T-cell (primary cell): ENCODE measurements at regions not wholly inside any gene's neighbourhood (a gene's known extent, or its start where the extent isn't known, plus 50 kb on each side); places are given as distances from the start of the nearest gene placed in this dataset.
"Not testable (repeated sequence)": the region's sequence is repeated elsewhere in the genome, so short reads cannot be mapped to it uniquely, and the experiment has no call there.

Source experiments
- ATAC-seq, 4 experiments: fragments of 200-7000 bp in 3 of 4; fragments of 150-1000 bp in 1 of 4; cut with Tn5 transposase; replicated peaks in 1 of 4; 1 replicate in 3 of 4; 2 replicates in 1 of 4; pipeline ENCODE4 v1.10.0; 2021; ENCODE audit warnings: moderate library complexity in 3 of 4, mild to moderate bottlenecking in 2 of 4, moderate number of reproducible peaks in 1 of 4
- CTCF ChIA-PET, 2 donors: fragments of 300-600 bp; sonication (Branson Sonifier 250); formaldehyde crosslinking; loops; one replicate each; lab custom pipeline; 2022; ENCODE audit warnings: antibody characterized with exemption in 2 of 2; lab: Charles Lee
- POLR2A ChIA-PET, 2 donors: fragments of 300-600 bp; sonication (Branson Sonifier 250); formaldehyde crosslinking; loops; one replicate each; lab custom pipeline; 2022; ENCODE audit warnings: antibody characterized with exemption in 2 of 2; lab: Charles Lee
- DNase-seq, 35 experiments: peaks; one replicate each; pipeline versions ENCODE4 v3.0.0 to v3.0.0-alpha.2; 2013 to 2023
- H3K27ac ChIP-seq: one replicate; pipeline ENCODE4 v1.5.1; 2013; ENCODE audit warnings: low read length
- H3K27me3 ChIP-seq, 2 experiments: replicated peaks in 1 of 2; 1 replicate in 1 of 2; 2 replicates in 1 of 2; pipeline versions ENCODE4 v1.6.1 to v1.7.0; 2013; ENCODE audit warnings: low read length in 1 of 2, mixed read lengths in 1 of 2; ENCODE audit not compliant: control insufficient read depth in 2 of 2, insufficient read depth in 2 of 2; ENCODE audit errors: extremely low read depth in 1 of 2
- H3K36me3 ChIP-seq, 2 donors: 1 replicate in 1 of 2; 2 replicates in 1 of 2; pipeline versions ENCODE4 v1.6.1 to v1.7.0; 2013; ENCODE audit warnings: low read length in 1 of 2; ENCODE audit not compliant: control insufficient read depth in 2 of 2, insufficient read depth in 1 of 2; ENCODE audit errors: extremely low read depth in 1 of 2
- H3K4me1 ChIP-seq, 2 experiments: 1 replicate in 1 of 2; 2 replicates in 1 of 2; pipeline versions ENCODE4 v1.6.1 to v1.7.0; 2013; ENCODE audit warnings: low read length in 2 of 2, mixed read lengths in 1 of 2; ENCODE audit not compliant: insufficient read depth in 2 of 2, control insufficient read depth in 1 of 2; ENCODE audit errors: extremely low read depth in 1 of 2
- H3K4me3 ChIP-seq, 2 donors: 1 replicate in 1 of 2; 2 replicates in 1 of 2; pipeline versions ENCODE4 v1.5.1 to v1.7.0; 2013; ENCODE audit warnings: mild to moderate bottlenecking in 2 of 2, low read length in 1 of 2, moderate library complexity in 1 of 2; ENCODE audit not compliant: control insufficient read depth in 1 of 2; ENCODE audit errors: extremely low read depth in 1 of 2
- H3K9me3 ChIP-seq: 2 replicates; pipeline ENCODE4 v1.7.0; 2013
- H3K27ac Mint-ChIP-seq, 2 donors: one replicate each; pipeline ENCODE4 v1.8.0; 2020 to 2021; ENCODE audit warnings: mild to moderate bottlenecking in 2 of 2, mixed read lengths in 2 of 2
- H3K27me3 Mint-ChIP-seq, 2 donors: one replicate each; pipeline ENCODE4 v1.8.0; 2021 to 2022; ENCODE audit warnings: mixed read lengths in 2 of 2
- H3K36me3 Mint-ChIP-seq: one replicate; pipeline ENCODE4 v1.8.0; 2021; ENCODE audit warnings: mixed read lengths
- H3K4me1 Mint-ChIP-seq, 3 donors: one replicate each; pipeline ENCODE4 v1.8.0; 2020 to 2022; ENCODE audit warnings: mixed read lengths in 3 of 3, mild to moderate bottlenecking in 1 of 3
- H3K4me3 Mint-ChIP-seq, 3 donors: one replicate each; pipeline ENCODE4 v1.8.0; 2020 to 2022; ENCODE audit warnings: mild to moderate bottlenecking in 3 of 3, mixed read lengths in 3 of 3, moderate library complexity in 3 of 3
- H3K9me3 Mint-ChIP-seq, 3 donors: one replicate each; pipeline ENCODE4 v1.8.0; 2020 to 2022; ENCODE audit warnings: mixed read lengths in 3 of 3
- WGBS: methylation state at CpG from one replicate; pipeline ENCODE4 v1.1.5; 2013; ENCODE audit warnings: missing lambda C conversion rate; ENCODE audit not compliant: insufficient coverage; 5-methylcytosine and 5-hydroxymethylcytosine counted together

GRCh38 chr1:30655672-30656071 lies 67.7 kb downstream of the MATN1 start:
- ATAC-seq (no peak), DNase-seq (no peak)
- H3K27ac ChIP-seq, result no peak overlapping the region
- H3K4me1 ChIP-seq, result no peaks in the 10 kb centered on the region
- ChIA-PET CTCF (no interaction called here), POLR2A (no interaction called here)
- peaks cover 3 to 26% of the 10 kb centered on the region in 2 donors for H3K27me3 Mint-ChIP-seq
- no peaks in the 10 kb centered on the region for H3K9me3 Mint-ChIP-seq
- no peaks in the 10 kb centered on the region for H3K36me3 Mint-ChIP-seq
- H3K9me3 ChIP-seq, result no peaks in the 10 kb centered on the region
- H3K4me3 ChIP-seq, result no peak overlapping the region
- H3K27me3 ChIP-seq, result peaks cover 0 to 48% of the 10 kb centered on the region in 2 experiments
- H3K36me3 ChIP-seq, result no peaks in the 10 kb centered on the region
- WGBS, result 92% methylated on average over 1 of the region's 3 CpGs
- no peak overlapping the region for H3K27ac Mint-ChIP-seq
- H3K4me1 Mint-ChIP-seq, result peaks cover 0 to 4% (median 2%) of the 10 kb centered on the region in 3 donors
- H3K4me3 Mint-ChIP-seq, result no peak overlapping the region

DNA sequence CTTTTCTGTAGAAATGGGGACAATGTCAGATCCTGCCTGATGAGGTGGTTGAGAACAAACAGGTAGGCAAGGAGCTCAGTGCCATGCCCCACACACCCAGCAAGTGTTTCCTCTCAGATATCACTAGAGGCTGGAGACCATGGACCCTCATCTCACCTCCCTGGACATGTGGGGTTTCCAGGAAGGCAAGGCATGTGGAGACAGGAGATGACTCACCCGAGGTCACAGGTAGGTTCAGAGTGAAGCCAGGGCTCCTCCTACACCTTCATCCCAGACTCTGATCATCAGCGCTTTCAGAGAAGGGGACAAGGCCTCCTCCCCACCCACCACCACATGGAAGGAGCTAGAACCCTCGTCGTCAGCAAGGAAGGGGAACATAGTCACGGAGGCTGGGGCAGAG lies 69.2 kb downstream of the MATN1 start:
- DNase-seq (no peak), ATAC-seq (no peak)
- H3K4me3 Mint-ChIP-seq, result no peak overlapping the region
- H3K27me3 Mint-ChIP-seq, result peaks cover 17 to 40% of the 10 kb centered on the region in 2 donors
- H3K36me3 Mint-ChIP-seq, result no peaks in the 10 kb centered on the region
- WGBS, result 74% methylated on average over 3 of the region's 5 CpGs
- H3K4me1 Mint-ChIP-seq, result peaks cover 7 to 19% (median 9%) of the 10 kb centered on the region in 3 donors
- H3K27ac ChIP-seq, result no peak overlapping the region
- H3K27me3 ChIP-seq, result peaks cover 0 to 63% of the 10 kb centered on the region in 2 experiments
- H3K36me3 ChIP-seq, result no peaks in the 10 kb centered on the region
- no peak overlapping the region for H3K4me3 ChIP-seq
- H3K9me3 Mint-ChIP-seq, result no peaks in the 10 kb centered on the region
- ChIA-PET CTCF (no interaction called here), POLR2A (no interaction called here)
- H3K4me1 ChIP-seq, result no peaks in the 10 kb centered on the region
- H3K27ac Mint-ChIP-seq, result no peak overlapping the region
- H3K9me3 ChIP-seq, result no peaks in the 10 kb centered on the region

DNA sequence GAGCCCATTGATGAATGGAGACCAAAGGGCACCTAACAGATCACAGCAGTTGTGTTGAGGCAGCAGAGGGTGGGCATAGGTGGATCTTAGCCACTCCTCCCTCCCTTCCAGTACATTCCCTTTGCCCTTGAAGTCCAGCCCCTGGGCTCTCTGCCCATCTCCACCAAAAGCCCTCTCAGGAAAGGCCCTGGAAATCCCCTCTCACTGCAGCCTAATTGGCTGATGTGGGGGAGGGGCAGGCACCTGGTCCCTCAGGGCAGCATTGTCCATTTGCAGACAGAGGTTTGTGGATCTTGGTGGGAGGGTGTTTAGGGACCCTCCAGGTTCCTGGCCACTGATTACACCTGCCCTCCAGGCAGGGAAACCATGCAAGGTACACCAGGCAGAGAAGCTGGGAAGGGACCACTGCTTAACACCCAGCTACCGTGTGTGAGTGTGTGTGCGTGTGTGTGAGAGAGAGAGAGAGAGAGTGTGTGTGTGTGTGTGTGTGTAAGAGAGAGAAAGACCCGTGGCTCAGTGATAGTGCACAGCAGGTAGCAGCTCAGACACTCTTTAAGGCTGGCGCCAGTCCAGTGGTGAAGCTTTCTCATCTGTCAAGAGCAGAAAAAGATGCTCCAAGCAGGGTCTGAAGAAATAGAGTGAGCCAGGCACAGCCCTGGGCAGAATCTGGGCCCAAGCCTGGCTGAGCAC lies 71.1 kb downstream of the MATN1 start:
- 63% methylated on average over 4 of the region's 4 CpGs for WGBS
- Histone ChIP-seq H3K4me3 (no peak overlapping the region), H3K27me3 (peaks cover 0 to 60% of the 10 kb centered on the region in 2 experiments), H3K36me3 (no peaks in the 10 kb centered on the region), H3K27ac (no peak overlapping the region), H3K9me3 (no peaks in the 10 kb centered on the region), H3K4me1 (no peaks in the 10 kb centered on the region)
- ATAC-seq, result no peak
- DNase-seq, result no peak
- H3K27ac Mint-ChIP-seq, result no peak overlapping the region
- no peaks in the 10 kb centered on the region for H3K9me3 Mint-ChIP-seq
- no peak overlapping the region for H3K4me3 Mint-ChIP-seq
- H3K36me3 Mint-ChIP-seq, result no peaks in the 10 kb centered on the region
- peaks cover 22 to 48% of the 10 kb centered on the region in 2 donors for H3K27me3 Mint-ChIP-seq
- peaks cover 8 to 19% (median 9%) of the 10 kb centered on the region in 3 donors for H3K4me1 Mint-ChIP-seq
- CTCF ChIA-PET, result no interaction called here
- POLR2A ChIA-PET, result no interaction called here

GRCh38 chr1:30651395-30651794 lies 72.0 kb downstream of the MATN1 start:
- H3K4me1 ChIP-seq, CTCF ChIA-PET, H3K27ac Mint-ChIP-seq, ATAC-seq, POLR2A ChIA-PET, H3K36me3 ChIP-seq, H3K9me3 ChIP-seq, H3K36me3 Mint-ChIP-seq, H3K27ac ChIP-seq, H3K9me3 Mint-ChIP-seq, H3K4me3 Mint-ChIP-seq, H3K4me3 ChIP-seq, DNase-seq: not testable (repeated sequence)
- WGBS, result 21% methylated on average over 4 of the region's 5 CpGs
- Mint-ChIP-seq H3K27me3 (peaks cover 24 to 51% of the 10 kb centered on the region in 2 donors), H3K4me1 (peaks cover 8 to 19% (median 9%) of the 10 kb centered on the region in 3 donors)
- peaks cover 0 to 60% of the 10 kb centered on the region in 2 experiments for H3K27me3 ChIP-seq

DNA sequence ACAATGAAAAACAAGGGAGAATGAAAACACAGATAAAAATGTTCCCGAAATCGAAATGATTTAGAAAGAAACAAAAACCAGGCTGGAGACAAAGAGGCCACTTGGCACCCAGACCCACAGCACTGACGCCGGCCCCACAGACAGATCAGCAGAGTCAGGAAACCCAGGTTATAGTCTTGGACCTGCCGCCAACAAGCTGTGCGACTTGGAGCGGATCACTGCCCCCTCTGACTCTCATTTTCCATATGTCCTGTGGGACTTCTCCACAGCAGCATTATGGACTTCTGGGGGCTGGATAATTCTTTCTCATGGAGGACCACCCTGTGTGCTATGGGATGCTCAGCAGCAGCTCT lies 72.4 kb downstream of the MATN1 start:
- H3K4me3 Mint-ChIP-seq, result no peak overlapping the region
- ATAC-seq (no peak), DNase-seq (no peak)
- H3K9me3 Mint-ChIP-seq, result no peaks in the 10 kb centered on the region
- Histone ChIP-seq H3K9me3 (no peaks in the 10 kb centered on the region), H3K4me1 (no peaks in the 10 kb centered on the region), H3K27me3 (peaks cover 0 to 61% of the 10 kb centered on the region in 2 experiments), H3K36me3 (no peaks in the 10 kb centered on the region), H3K4me3 (no peak overlapping the region), H3K27ac (no peak overlapping the region)
- peaks cover 8 to 19% (median 9%) of the 10 kb centered on the region in 3 donors for H3K4me1 Mint-ChIP-seq
- 59% methylated on average over 5 of the region's 7 CpGs for WGBS
- CTCF ChIA-PET, result no interaction called here
- no peaks in the 10 kb centered on the region for H3K36me3 Mint-ChIP-seq
- POLR2A ChIA-PET, result no interaction called here
- H3K27ac Mint-ChIP-seq, result peak overlapping the region in 1 of 2 donors; percentile 7
- peaks cover 29 to 56% of the 10 kb centered on the region in 2 donors for H3K27me3 Mint-ChIP-seq

DNA sequence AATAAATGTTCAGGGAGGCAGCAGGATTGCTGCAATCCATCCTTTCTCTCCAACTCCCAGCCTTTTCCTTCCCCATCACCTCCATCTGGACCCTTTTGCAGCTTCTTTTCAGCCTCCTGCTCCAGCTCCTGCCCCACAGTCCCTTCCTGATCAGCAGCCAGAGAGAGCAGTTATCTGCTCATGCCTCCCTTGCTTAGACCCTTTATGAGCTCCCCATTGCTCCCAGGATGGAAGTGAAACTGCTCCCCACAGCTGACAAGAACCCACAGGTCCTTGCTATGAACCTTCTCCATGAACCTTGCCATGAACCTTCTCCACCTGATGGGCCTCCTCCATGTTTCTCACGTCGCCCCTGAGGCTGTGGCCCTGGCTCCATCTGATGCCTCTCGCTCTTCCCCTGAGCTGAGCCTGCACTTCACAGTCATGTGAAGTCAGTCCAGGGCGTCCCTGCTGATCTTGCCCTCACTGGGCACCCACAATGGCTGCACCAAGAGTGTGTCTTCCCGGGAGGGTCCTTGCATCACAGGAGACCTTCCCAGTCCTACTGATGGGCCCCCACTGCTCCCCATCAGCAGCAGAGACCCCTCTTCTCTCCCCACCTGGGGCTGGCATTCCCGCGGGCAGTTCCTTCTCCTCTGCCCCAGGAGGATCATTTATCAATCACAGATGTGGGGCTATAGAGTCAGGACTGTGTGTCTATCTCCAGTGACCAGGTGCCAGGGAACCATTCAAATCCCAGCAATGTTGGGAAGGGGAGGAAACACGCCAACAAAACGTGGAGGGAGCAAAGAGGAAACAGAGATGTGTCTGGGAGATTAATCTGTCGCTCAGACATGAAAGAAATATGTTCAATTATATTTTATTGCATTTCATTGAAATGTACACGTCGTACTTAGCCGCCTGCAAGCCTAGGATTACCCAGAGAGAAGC lies 73.1 kb downstream of the MATN1 start:
- CTCF ChIA-PET, result no interaction called here
- H3K4me1 Mint-ChIP-seq, result peaks cover 8 to 19% (median 9%) of the 10 kb centered on the region in 3 donors
- Histone ChIP-seq H3K4me3 (no peak overlapping the region), H3K27me3 (peaks cover 0 to 67% of the 10 kb centered on the region in 2 experiments), H3K4me1 (no peaks in the 10 kb centered on the region), H3K9me3 (no peaks in the 10 kb centered on the region), H3K36me3 (no peaks in the 10 kb centered on the region), H3K27ac (no peak overlapping the region)
- DNase-seq, result no peak
- H3K27ac Mint-ChIP-seq, result peak overlapping the region in 1 of 2 donors; percentile 7
- WGBS, result 67% methylated on average over 7 of the region's 13 CpGs
- no peaks in the 10 kb centered on the region for H3K9me3 Mint-ChIP-seq
- POLR2A ChIA-PET, result no interaction called here
- ATAC-seq, result no peak
- H3K4me3 Mint-ChIP-seq, result no peak overlapping the region
- no peaks in the 10 kb centered on the region for H3K36me3 Mint-ChIP-seq
- peaks cover 35 to 62% of the 10 kb centered on the region in 2 donors for H3K27me3 Mint-ChIP-seq
